PC-3 (cell line): ENCODE measurements at regions not wholly inside any gene's neighbourhood (a gene's known extent, or its start where the extent isn't known, plus 50 kb on each side); places are given as distances from the start of the nearest gene placed in this dataset.

Experiments used
- ATAC-seq: fragments of 200-7000 bp; cut with Tn5 transposase; 2 replicates; pipeline ENCODE4 v1.9.1; 2020; ENCODE audit warnings: mild to moderate bottlenecking, moderate library complexity
- BruUV-seq: library from RNA; stranded (reverse); fragments of 400-500 nt; replicated peaks from 2 replicates; lab custom pipeline; 2021; lab: Mats Ljungman, UMichigan
- CTCF ChIA-PET: fragments of 300-600 bp; sonication (Branson Sonifier 250); formaldehyde crosslinking; loops from one replicate; lab custom pipeline; 2022; ENCODE audit warnings: antibody characterized with exemption; lab: Charles Lee
- POLR2A ChIA-PET: fragments of 300-600 bp; sonication (Branson Sonifier 250); formaldehyde crosslinking; loops from one replicate; lab custom pipeline; 2022; ENCODE audit warnings: antibody characterized with exemption; ENCODE audit not compliant: unreplicated experiment; lab: Charles Lee
- DNase-seq: peaks from one replicate; pipeline ENCODE4 v3.0.0-alpha.2; 2015
- H2AFZ ChIP-seq: fragments of 300-600 bp; sonication (generic); 2 replicates; pipeline ENCODE4 v1.6.0; 2016; ENCODE audit warnings: antibody characterized with exemption, low read length
- H3F3A ChIP-seq: fragments of 300-600 bp; sonication (generic); one replicate; pipeline ENCODE4 v1.6.0; 2017; ENCODE audit warnings: antibody characterized with exemption, low read length, control low read depth, mild to moderate bottlenecking; ENCODE audit not compliant: unreplicated experiment
- H3K27ac ChIP-seq: fragments of 300-600 bp; sonication (generic); 2 replicates; pipeline ENCODE4 v1.5.1; 2016; ENCODE audit warnings: mild to moderate bottlenecking, low read length
- H3K27me3 ChIP-seq: fragments of 300-600 bp; sonication (generic); 2 replicates; pipeline ENCODE4 v1.6.1; 2016; ENCODE audit warnings: low read length, mixed read lengths
- H3K36me3 ChIP-seq: fragments of 300-600 bp; sonication (generic); 2 replicates; pipeline ENCODE4 v1.6.1; 2016; ENCODE audit warnings: low read depth, mixed run types, low read length, mixed read lengths
- H3K4me1 ChIP-seq: fragments of 300-600 bp; sonication (generic); 2 replicates; pipeline ENCODE4 v1.5.1; 2016; ENCODE audit warnings: low read length; ENCODE audit not compliant: insufficient read depth
- H3K4me2 ChIP-seq: fragments of 300-600 bp; sonication (generic); 2 replicates; pipeline ENCODE4 v1.6.0; 2016; ENCODE audit warnings: low read length
- H3K4me3 ChIP-seq: fragments of 300-600 bp; sonication (generic); 2 replicates; pipeline ENCODE4 v1.5.1; 2016; ENCODE audit warnings: mild to moderate bottlenecking, low read length, mixed read lengths
- H3K79me2 ChIP-seq: fragments of 300-600 bp; sonication (generic); 2 replicates; pipeline ENCODE4 v1.6.1; 2017; ENCODE audit warnings: low read length, mixed read lengths
- H3K9ac ChIP-seq: fragments of 300-600 bp; sonication (generic); 2 replicates; pipeline ENCODE4 v1.6.0; 2016; ENCODE audit warnings: mild to moderate bottlenecking, low read length
- H3K9me2 ChIP-seq: fragments of 300-600 bp; sonication (generic); replicated peaks from 2 replicates; pipeline ENCODE4 v1.6.1; 2016; ENCODE audit warnings: mixed run types, low read length, mixed read lengths
- H3K9me3 ChIP-seq: fragments of 300-600 bp; sonication (generic); 2 replicates; pipeline ENCODE4 v1.6.1; 2016; ENCODE audit warnings: low read length, mixed read lengths
- H4K20me1 ChIP-seq: fragments of 300-600 bp; sonication (generic); 2 replicates; pipeline ENCODE4 v1.6.1; 2016; ENCODE audit warnings: low read length, mixed read lengths
- EZH2 ChIP-seq: fragments of 300-600 bp; sonication (generic); IDR thresholded peaks from one replicate; pipeline ENCODE4 v1.6.1; 2017; ENCODE audit warnings: antibody characterized with exemption, mild to moderate bottlenecking, low read length; ENCODE audit not compliant: unreplicated experiment
- EZH2phosphoT487 ChIP-seq: fragments of 300-600 bp; sonication (generic); IDR thresholded peaks from 2 replicates; pipeline ENCODE4 v1.6.1; 2018; ENCODE audit warnings: mild to moderate bottlenecking, antibody characterized with exemption, low read length, borderline replicate concordance
- intact Hi-C: fragments of 100-400 bp; cut with micrococcal nuclease; formaldehyde crosslinking; loops from 2 replicates; pipeline ENCODE4 v1.9.0; 2023
- TF ChIP-seq, protein P1 (sequence below): fragments of 300-600 bp; sonication (generic); conservative IDR thresholded peaks from 2 replicates; pipeline ENCODE4 v1.5.1; 2017; ENCODE audit warnings: antibody characterized with exemption, low read depth, mild to moderate bottlenecking, low read length

DNA sequence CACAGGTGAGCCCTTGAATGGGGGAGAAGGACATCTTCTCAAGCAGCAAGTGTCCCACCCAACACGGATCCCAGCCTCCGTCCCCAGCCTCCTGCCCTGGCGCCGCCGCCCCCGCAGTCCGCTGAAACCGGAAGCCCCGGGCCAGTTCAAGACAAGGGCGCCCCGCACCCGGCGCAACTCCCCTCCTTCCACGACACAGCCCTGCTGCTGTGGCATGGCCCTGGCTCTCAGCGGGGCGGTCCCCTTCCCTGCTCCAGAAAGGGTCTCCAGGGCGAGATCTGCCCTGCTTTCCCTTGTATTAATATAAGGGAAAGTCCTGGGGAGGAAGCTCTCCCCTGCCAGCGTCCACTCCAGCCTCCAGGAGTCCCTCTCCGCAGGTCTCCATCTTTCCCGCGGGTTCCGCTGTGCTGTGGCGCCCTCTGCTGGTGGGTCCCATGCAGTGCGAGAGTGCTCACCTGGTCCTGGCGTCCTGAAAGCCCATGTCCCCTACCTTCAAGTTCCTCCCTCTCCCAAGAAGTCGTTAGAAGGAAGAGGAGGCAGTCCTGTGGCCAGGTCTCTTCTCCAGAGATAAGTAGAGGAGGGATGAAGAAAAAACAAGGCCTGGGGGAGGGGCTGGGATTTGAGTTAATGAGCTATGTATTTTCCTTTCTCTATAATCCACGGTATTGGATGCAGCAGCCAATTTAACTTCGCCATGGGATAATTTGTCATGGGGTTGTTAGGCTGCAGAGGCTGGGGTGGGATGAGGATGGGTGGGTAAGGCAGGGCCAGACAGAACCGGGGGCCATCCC is 176.0 kb downstream of the SMAD2 start:
- ChIA-PET POLR2A (no interaction called here), CTCF (interaction anchor here (0.7 to 1.0 kb wide), 2 partner anchors 518 to 537 kb away, joined by 3 to 4 read pairs; no protein-coding TSS in a partner anchor)
- Histone ChIP-seq H2AFZ (no peak overlapping the region), H3K27ac (no peak overlapping the region), H3K4me3 (no peak overlapping the region), H3K9me3 (no peaks in the 10 kb centered on the region), H3K4me1 (no peaks in the 10 kb centered on the region), H3K27me3 (no peaks in the 10 kb centered on the region), H3K36me3 (no peaks in the 10 kb centered on the region), H4K20me1 (no peaks in the 10 kb centered on the region), H3F3A (no peaks in the 10 kb centered on the region), H3K9me2 (no peaks in the 10 kb centered on the region), H3K9ac (no peak overlapping the region), H3K79me2 (no peaks in the 10 kb centered on the region), H3K4me2 (no peak overlapping the region)
- intact Hi-C loops, result no loop called here
- no TSS peak for BruUV-seq
- ATAC-seq, result no peak; the same call in 1 of the 2 replicates
- DNase-seq, result peak; percentile 34
- TF ChIP-seq, protein P1, sequence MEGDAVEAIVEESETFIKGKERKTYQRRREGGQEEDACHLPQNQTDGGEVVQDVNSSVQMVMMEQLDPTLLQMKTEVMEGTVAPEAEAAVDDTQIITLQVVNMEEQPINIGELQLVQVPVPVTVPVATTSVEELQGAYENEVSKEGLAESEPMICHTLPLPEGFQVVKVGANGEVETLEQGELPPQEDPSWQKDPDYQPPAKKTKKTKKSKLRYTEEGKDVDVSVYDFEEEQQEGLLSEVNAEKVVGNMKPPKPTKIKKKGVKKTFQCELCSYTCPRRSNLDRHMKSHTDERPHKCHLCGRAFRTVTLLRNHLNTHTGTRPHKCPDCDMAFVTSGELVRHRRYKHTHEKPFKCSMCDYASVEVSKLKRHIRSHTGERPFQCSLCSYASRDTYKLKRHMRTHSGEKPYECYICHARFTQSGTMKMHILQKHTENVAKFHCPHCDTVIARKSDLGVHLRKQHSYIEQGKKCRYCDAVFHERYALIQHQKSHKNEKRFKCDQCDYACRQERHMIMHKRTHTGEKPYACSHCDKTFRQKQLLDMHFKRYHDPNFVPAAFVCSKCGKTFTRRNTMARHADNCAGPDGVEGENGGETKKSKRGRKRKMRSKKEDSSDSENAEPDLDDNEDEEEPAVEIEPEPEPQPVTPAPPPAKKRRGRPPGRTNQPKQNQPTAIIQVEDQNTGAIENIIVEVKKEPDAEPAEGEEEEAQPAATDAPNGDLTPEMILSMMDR, result peak; percentile 68
- TF ChIP-seq EZH2phosphoT487, result no peak
- no peak for TF ChIP-seq EZH2

DNA sequence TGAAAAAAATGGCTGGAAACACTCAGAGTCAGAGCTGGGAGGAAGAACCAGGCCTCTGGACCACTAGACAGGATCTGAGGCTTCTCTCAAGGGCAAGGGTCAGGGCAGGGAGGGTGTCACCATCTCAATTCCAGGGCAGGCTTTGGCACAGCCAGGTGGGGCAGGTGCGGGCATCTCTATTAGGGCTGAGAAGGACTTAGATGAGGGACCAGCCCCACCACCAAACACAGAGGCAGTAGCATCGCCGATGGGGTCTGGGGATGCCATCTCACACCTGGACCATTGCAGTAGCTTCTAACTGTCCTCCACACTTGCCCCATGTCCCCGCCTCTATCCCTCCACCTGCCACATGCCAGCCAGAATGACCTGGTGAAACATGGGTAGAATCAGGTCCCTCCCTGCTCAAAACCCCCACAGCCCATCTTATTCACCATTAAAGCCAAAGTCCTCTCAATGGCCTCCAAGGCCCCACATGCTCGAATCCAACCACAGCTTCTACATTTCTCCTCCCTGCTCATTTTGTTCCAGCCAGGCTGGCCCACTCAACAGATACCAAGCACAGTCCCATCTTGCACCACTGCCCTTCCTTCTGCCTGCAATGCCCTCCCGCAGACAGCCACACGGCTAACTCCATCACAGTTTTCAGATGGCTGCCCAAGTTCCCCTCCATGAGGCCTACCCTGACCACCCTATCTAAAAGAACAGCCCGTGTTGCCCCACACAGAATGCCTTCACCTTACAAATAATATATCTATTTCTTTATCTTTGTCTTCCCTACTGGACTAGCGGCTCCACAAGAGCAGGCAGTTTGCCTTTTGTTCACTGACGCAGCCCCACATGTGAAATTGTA is 177.4 kb downstream of the SMAD2 start:
- Histone ChIP-seq H3K4me1 (no peaks in the 10 kb centered on the region), H3K4me3 (no peak overlapping the region), H3F3A (no peaks in the 10 kb centered on the region), H3K9me3 (no peaks in the 10 kb centered on the region), H3K36me3 (no peaks in the 10 kb centered on the region), H3K9me2 (no peaks in the 10 kb centered on the region), H2AFZ (no peak overlapping the region), H3K27ac (no peak overlapping the region), H3K9ac (no peak overlapping the region), H3K79me2 (no peaks in the 10 kb centered on the region), H3K4me2 (no peak overlapping the region), H4K20me1 (no peaks in the 10 kb centered on the region), H3K27me3 (no peaks in the 10 kb centered on the region)
- CTCF ChIA-PET, result no interaction called here
- intact Hi-C loops, result no loop called here
- POLR2A ChIA-PET, result no interaction called here
- BruUV-seq, result no TSS peak
- ATAC-seq, result no peak
- TF ChIP-seq EZH2, result no peak
- no peak for TF ChIP-seq EZH2phosphoT487
- TF ChIP-seq, protein P1, result no peak
- DNase-seq, result no peak
